HL-60 (cell line): ENCODE measurements at regions not wholly inside any gene's neighbourhood (a gene's known extent, or its start where the extent isn't known, plus 50 kb on each side); places are given as distances from the start of the nearest gene placed in this dataset.

Source experiments
- GABPA ChIP-seq: IDR thresholded peaks from 2 replicates; pipeline ENCODE4 v1.6.1; 2012; ENCODE audit warnings: low read depth
- POLR2AphosphoS5 ChIP-seq: IDR thresholded peaks from 2 replicates; pipeline ENCODE4 v1.6.1; 2012; ENCODE audit warnings: low read depth
- REST ChIP-seq: IDR thresholded peaks from 2 replicates; pipeline ENCODE4 v1.6.1; 2012; ENCODE audit warnings: low read depth; ENCODE audit not compliant: insufficient replicate concordance
- SPI1 ChIP-seq: IDR thresholded peaks from 2 replicates; pipeline ENCODE4 v1.6.1; 2012; ENCODE audit warnings: low read depth, mild to moderate bottlenecking, borderline replicate concordance
- TF ChIP-seq, protein P1 (sequence below): IDR thresholded peaks from one replicate; pipeline ENCODE4 v1.5.1; 2011; ENCODE audit warnings: low read length, control low read depth, inconsistent platforms; ENCODE audit not compliant: insufficient read depth

GRCh38 chr10:108560488-108560887 lies 1362.8 kb downstream of the XPNPEP1 start:
- TF ChIP-seq SPI1 (no peak), REST (no peak), POLR2AphosphoS5 (no peak), GABPA (no peak)
- TF ChIP-seq, protein P1, sequence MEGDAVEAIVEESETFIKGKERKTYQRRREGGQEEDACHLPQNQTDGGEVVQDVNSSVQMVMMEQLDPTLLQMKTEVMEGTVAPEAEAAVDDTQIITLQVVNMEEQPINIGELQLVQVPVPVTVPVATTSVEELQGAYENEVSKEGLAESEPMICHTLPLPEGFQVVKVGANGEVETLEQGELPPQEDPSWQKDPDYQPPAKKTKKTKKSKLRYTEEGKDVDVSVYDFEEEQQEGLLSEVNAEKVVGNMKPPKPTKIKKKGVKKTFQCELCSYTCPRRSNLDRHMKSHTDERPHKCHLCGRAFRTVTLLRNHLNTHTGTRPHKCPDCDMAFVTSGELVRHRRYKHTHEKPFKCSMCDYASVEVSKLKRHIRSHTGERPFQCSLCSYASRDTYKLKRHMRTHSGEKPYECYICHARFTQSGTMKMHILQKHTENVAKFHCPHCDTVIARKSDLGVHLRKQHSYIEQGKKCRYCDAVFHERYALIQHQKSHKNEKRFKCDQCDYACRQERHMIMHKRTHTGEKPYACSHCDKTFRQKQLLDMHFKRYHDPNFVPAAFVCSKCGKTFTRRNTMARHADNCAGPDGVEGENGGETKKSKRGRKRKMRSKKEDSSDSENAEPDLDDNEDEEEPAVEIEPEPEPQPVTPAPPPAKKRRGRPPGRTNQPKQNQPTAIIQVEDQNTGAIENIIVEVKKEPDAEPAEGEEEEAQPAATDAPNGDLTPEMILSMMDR: no peak
